ENCODE measurements at regions not wholly inside any gene's neighbourhood (a gene's known extent, or its start where the extent isn't known, plus 50 kb on each side); places are given as distances from the start of the nearest gene placed in this dataset.

- DNase-seq, result no peak
Measured at GRCh38 chr5:74072646-74073045, 446.6 kb downstream of the ARHGEF28 start.

GRCh38 chr5:74070766-74071165 lies 444.8 kb downstream of the ARHGEF28 start:
- DNase-seq, result no peak

DNA sequence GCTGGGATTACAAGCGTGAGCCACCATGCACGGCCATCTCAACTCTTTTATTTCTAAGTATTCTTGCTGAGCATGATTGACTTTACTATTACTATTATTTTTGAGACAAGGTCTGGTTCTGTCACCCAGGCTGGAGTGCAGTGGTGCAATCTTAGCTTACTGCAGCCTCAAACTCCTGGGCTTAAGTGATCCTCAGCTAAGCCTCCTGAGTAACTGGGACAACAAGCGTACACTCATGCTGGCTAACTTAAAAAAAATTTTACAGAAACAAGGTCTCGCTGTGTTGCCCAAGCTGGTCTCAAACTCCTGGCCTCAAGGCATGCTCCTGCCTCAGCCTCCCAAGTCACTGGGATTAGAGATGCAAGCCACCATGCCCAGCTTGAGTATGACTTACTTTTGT lies 443.7 kb downstream of the ARHGEF28 start:
- DNase-seq, result no peak

DNA sequence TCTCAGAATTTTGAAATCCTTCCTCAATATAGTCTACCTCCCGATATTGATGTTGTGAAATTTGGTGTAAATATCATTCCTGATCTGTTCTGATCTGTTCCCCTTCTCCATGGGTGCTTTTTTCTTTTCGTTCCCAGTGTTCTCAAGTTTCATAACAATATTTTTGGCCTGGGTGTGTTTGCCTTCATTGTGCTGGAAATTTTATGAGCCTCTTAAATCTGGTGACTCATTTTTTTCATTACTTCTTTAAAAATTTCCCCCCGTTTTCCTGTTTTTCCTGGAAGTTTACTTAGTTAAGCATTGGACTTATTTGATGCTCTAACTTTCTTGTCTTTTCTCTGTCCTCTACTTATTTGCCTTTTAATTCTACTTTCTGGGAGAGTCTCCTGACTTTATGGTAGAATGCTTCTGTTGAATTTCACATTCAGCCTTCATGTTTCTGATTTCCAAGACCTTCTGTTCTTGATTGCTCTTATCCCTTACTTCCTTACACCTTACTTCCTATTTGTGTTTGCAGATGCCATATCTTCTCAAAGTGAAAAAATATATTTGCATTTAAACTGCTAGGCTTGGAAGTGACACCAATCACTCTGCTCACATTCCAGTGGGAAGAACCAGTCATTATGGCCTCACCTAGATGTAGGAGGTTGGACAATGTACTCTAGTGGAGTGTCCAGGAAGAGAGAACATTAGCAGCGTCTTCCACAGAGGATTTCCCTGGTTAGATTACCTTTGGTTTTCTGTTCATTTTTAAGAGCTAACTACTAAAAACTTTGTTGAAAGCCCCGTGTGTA lies 441.9 kb downstream of the ARHGEF28 start:
- DNase-seq, result no peak

- DNase-seq, result no peak
Measured at GRCh38 chr5:74064911-74065310, 438.9 kb downstream of the ARHGEF28 start.

- no peak for DNase-seq
Measured at GRCh38 chr5:74064225-74064624, 438.2 kb downstream of the ARHGEF28 start.

- DNase-seq, result no peak
Measured at GRCh38 chr5:74063821-74064220, 437.8 kb downstream of the ARHGEF28 start.

DNA sequence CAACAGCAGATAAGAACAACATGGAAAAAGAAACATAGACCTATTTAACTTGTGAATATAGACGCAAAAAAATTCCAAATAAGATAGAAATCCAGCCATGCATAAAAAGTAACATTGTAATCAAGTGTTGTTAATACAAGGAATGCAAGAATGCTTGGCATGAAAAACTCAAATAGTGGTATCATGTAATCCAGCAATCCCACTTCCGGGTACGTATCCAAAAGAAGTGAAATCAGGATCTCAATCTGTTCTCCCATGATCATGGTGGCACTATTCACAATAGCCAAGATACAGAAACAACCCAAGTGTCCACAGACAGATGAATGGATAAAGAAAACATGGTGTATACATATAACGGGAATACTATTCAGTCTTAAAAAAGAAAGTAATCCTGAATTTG lies 437.4 kb downstream of the ARHGEF28 start:
- DNase-seq, result no peak

GRCh38 chr5:74061292-74061691 lies 435.3 kb downstream of the ARHGEF28 start:
- DNase-seq, result no peak

DNA sequence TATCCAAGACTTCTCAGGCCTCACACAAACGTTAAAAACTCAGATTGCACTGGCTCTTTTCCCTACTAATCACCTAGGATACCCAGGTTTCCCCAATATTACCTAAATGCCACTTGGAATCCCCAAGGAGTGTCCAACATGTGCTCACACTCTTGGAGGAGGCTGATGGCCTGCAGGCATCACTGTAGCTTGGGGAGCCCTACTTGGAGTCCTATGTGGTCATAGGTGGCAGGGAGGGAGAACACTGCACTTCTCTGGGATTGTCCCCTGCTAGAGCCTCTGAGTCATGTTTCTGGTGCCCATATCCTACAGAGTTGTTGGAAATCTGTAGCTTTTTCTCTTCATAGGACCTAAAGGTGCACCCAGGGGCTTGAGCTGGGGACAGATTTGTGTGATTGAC lies 433.7 kb downstream of the ARHGEF28 start:
- no peak for DNase-seq

- no peak for DNase-seq
Measured at GRCh38 chr5:74056789-74057164, 430.8 kb downstream of the ARHGEF28 start.

DNA sequence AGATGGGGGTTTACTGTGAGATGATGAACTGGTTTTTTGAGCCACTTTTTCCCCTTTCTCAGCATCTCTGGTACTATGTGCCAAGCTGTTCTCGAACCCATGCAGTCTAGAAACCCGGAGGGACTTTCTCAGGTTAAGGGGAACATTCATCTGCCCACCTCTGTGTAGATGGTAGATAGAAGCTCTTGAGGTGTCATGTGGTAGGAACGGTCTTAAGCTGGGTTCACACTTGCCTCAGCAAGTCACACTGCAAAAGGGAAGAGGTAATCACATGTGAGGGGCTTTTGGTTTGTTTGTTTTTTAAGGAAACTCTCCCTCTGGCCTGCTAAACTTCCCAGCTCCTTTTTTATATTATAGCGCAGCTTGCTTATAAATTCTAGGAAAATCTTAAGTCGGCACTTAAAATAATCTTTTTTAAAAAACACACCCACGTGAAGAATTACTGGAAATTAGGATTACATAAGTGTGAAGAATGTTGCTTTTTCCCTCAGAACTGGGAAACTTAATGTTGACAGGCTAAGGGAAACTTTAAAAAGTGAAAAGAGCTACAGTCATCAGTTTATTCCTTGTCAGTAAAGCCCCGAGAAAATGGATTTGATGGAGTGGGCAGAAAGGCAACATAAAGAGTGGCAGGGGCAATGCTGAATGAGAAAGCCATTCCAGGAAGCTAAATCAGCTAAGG lies 430.3 kb downstream of the ARHGEF28 start:
- DNase-seq, result no peak

DNA sequence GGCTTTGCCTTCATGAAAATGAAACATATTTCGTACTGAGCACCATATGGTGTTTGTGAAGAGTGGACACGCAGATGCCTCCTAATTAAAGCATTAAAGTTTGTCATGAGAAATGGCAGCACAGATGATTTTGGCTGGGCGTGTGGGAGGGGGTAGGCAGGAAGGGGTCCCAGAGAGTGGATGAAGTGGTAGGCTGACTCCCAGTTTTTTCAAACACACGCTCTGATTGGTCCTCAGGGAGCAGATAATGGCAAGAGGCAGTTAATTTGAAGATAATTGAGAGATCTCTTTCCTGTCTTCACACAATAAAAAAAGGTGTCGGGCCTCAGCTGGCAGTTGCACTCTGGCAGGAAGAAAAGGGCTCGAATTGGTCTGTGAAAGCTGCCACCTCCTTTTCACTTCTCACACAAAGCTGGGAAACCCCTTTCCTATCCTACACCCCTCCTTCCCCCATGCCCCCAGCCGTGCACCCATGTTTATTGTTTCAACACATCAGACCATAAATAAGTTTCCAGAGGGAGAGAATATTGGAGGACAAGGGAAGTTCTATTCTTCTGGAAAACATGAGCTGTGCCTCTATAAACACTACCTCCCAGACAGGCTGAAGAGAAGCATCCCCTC lies 429.6 kb downstream of the ARHGEF28 start:
- DNase-seq, result peak; percentile 28

DNA sequence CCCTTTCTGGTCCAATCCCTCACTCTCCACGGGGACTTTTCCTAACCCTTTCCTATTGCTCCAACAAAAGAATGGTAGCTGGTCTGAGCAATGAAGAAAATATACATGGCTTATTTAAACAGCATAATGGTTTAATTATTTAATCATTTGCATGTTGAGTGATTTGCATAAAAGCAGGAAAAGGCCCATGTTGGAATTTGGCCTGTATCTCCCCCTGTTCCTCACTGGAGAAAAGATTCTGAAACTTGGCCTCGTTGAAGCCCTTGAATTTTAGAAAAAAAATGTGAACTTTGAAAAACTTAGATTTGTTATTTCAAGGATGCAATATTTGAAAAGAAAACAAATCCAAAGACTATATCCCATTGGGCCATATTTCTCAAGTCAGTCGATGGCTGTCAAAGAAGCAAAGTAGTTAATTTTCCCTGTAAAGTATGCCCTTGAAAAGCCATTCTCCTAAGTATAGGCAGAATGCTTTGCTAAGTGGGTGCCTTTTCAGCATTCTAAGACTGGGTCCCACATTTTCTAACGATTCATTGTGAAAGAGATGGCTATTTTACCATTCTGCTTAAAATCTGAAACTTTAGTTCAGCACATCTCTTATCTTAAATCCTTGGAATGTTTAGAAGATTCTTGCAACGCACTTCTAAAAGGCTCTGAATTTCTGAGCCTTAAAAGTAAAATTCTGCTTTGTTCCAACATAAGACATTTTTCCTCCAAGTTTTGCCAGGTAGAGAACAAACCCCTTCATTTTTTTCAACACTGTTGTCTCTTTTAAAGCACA lies 428.8 kb downstream of the ARHGEF28 start:
- no peak for DNase-seq

GRCh38 chr5:74054139-74054538 lies 428.1 kb downstream of the ARHGEF28 start:
- peak; percentile 51 for DNase-seq

GRCh38 chr5:74052441-74053221 lies 426.6 kb downstream of the ARHGEF28 start:
- no peak for DNase-seq

GRCh38 chr5:74051076-74051475 lies 425.1 kb downstream of the ARHGEF28 start:
- DNase-seq, result no peak

- DNase-seq, result no peak
Measured at GRCh38 chr5:74044936-74045335, 418.9 kb downstream of the ARHGEF28 start.

DNA sequence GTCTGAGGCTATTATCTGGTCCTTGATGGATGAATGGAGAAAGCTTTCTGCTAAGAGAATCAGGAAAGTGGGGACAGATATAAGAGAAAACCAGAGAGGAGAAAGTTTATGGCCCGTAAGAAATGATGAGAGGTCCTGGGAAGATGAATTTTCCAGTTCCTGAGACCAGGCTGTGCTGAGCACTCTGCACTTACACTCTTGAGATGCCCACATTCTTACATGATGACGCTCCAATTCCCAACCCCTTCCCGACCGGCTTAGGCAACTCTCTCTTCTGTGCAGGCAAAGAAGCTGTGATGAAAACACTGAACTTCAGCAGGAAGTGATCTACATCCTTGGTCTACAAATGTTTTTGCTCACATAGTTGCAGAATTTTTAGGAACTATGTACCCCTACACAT lies 417.0 kb downstream of the ARHGEF28 start:
- DNase-seq, result no peak

DNA sequence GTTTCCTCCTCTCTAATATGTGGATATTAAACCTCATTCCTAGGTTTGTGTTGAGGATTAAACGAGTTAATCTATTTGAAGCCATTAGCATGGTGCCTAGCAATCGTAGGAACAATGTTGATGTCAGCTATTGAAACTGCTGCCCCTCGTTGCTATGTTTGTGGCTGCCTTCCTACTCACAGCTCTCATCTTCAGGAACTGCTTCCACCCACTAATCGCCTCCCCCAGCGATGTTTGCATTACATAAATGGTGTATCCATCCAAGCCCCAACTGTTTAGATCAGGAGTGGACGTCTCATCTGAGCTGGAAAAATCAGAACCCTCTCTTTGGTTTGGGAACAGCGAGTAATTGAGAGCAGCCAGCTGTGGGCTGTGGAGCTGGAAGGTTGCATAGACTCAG lies 416.6 kb downstream of the ARHGEF28 start:
- no peak for DNase-seq

DNA sequence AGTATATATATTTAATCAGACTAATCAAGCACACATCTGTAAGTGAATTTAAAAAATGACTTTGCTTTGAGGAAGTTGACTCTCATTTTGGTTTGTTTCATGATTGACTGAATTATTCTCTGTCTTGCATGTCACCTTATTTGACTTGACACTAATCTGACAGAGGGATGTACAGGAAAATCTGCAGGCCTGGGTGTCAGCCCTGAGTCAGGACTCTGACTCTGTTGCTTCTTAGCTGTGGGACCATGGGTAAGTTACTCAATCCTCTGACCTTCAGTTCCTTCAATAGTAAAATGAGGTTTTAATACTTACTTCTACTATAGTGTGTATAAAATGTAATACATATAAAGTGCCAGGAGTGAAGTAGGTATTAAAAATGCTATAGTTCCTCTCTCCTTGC lies 415.9 kb downstream of the ARHGEF28 start:
- DNase-seq, result no peak

- no peak for DNase-seq
Measured at GRCh38 chr5:74040811-74041491, 415.0 kb downstream of the ARHGEF28 start.

Measured in retina (tissue), 1 donor.